HG03066 (cell line): ENCODE measurements at regions not wholly inside any gene's neighbourhood (a gene's known extent, or its start where the extent isn't known, plus 50 kb on each side); places are given as distances from the start of the nearest gene placed in this dataset.
"Not testable (repeated sequence)": the region's sequence is repeated elsewhere in the genome, so short reads cannot be mapped to it uniquely, and the experiment has no call there.

Experiments used
- ATAC-seq: cut with Tn5 transposase; IDR thresholded peaks from one replicate; pipeline ENCODE4 v1.9.1; 2021; ENCODE audit warnings: low read depth; ENCODE audit not compliant: unreplicated experiment

GRCh38 chr10:62492870-62493180, 118.7 kb downstream of the ZNF365 start:
- no peak for ATAC-seq

GRCh38 chr10:62496925-62497324, 122.8 kb downstream of the ZNF365 start:
- ATAC-seq, result no peak

- no peak for ATAC-seq
Observed at GRCh38 chr10:62498271-62498670, 124.1 kb downstream of the ZNF365 start.

- not testable (repeated sequence) for ATAC-seq
Observed at GRCh38 chr10:62500116-62500515, 125.9 kb downstream of the ZNF365 start.

- ATAC-seq, result no peak
Observed at GRCh38 chr10:62501547-62501946, 127.4 kb downstream of the ZNF365 start.

GRCh38 chr10:62502995-62503613, 128.9 kb downstream of the ZNF365 start:
- ATAC-seq, result no peak

GRCh38 chr10:62503872-62504271, 129.7 kb downstream of the ZNF365 start:
- no peak for ATAC-seq

GRCh38 chr10:62506371-62506770, 132.2 kb downstream of the ZNF365 start:
- no peak for ATAC-seq

- ATAC-seq, result peak; percentile 18
Observed at GRCh38 chr10:62511238-62511637, 137.1 kb downstream of the ZNF365 start.

GRCh38 chr10:62511656-62512055, 137.5 kb downstream of the ZNF365 start:
- peak; percentile 89 for ATAC-seq

- no peak for ATAC-seq
Observed at GRCh38 chr10:62512732-62513475, 138.7 kb downstream of the ZNF365 start.

GRCh38 chr10:62514079-62514693, 140.0 kb downstream of the ZNF365 start:
- no peak for ATAC-seq

- ATAC-seq, result no peak
Observed at GRCh38 chr10:62517252-62517651, 143.1 kb downstream of the ZNF365 start.

GRCh38 chr10:62527019-62527827, 153.1 kb downstream of the ZNF365 start:
- ATAC-seq, result peak; percentile 45

GRCh38 chr10:62528441-62528840, 154.3 kb downstream of the ZNF365 start:
- peak; percentile 92 for ATAC-seq

GRCh38 chr10:62529396-62529795, 155.2 kb downstream of the ZNF365 start:
- ATAC-seq, result no peak

- no peak for ATAC-seq
Observed at GRCh38 chr10:62534031-62534430, 159.9 kb downstream of the ZNF365 start.

GRCh38 chr10:62538606-62539005, 164.4 kb downstream of the ZNF365 start:
- no peak for ATAC-seq

- no peak for ATAC-seq
Observed at GRCh38 chr10:62540389-62540788, 166.2 kb downstream of the ZNF365 start.

- no peak for ATAC-seq
Observed at GRCh38 chr10:62541811-62542210, 167.6 kb downstream of the ZNF365 start.
